GM12878 (cell line): ENCODE measurements at regions not wholly inside any gene's neighbourhood (a gene's known extent, or its start where the extent isn't known, plus 50 kb on each side); places are given as distances from the start of the nearest gene placed in this dataset.

ENCODE experiments used
- BRCA1 ChIP-seq: IDR thresholded peaks from 2 replicates; pipeline ENCODE4 v1.6.1; 2011; ENCODE audit warnings: low read depth, low read length, improper control_type of control experiment
- CEBPB ChIP-seq, 2 experiments: fragments of 150-350 bp in 1 of 2; IDR thresholded peaks; 2 replicates each; pipeline ENCODE4 v1.6.1; 2012 to 2014; ENCODE audit warnings: low read depth in 2 of 2, low read length in 2 of 2, borderline replicate concordance in 1 of 2, inconsistent platforms in 1 of 2
- HDAC6 ChIP-seq: fragments of 200-600 bp; sonication (generic); IDR thresholded peaks from one replicate; pipeline ENCODE4 v1.8.0; 2017; ENCODE audit warnings: antibody characterized with exemption; ENCODE audit not compliant: unreplicated experiment
- MEF2A ChIP-seq: IDR thresholded peaks from 2 replicates; pipeline ENCODE4 v1.6.1; 2011; ENCODE audit warnings: low read depth, mild to moderate bottlenecking, low read length, moderate library complexity; ENCODE audit not compliant: insufficient read depth
- MLLT1 ChIP-seq: fragments of 450-650 bp; IDR thresholded peaks from 2 replicates; pipeline ENCODE4 v1.6.1; 2016; ENCODE audit warnings: mild to moderate bottlenecking
- NBN ChIP-seq: fragments of 450-650 bp; IDR thresholded peaks from 2 replicates; pipeline ENCODE4 v1.6.1; 2016
- NFIC ChIP-seq: IDR thresholded peaks from 2 replicates; pipeline ENCODE4 v1.6.1; 2012; ENCODE audit warnings: low read depth, mild to moderate bottlenecking, inconsistent platforms, low read length, moderate library complexity
- NFYB ChIP-seq: IDR thresholded peaks from 2 replicates; pipeline ENCODE4 v1.6.1; 2011; ENCODE audit warnings: low read depth, mild to moderate bottlenecking, low read length, improper control_type of control experiment, moderate library complexity; ENCODE audit not compliant: insufficient read depth
- NR2C2 ChIP-seq: IDR thresholded peaks from 2 replicates; pipeline ENCODE4 v1.6.1; 2011; ENCODE audit warnings: borderline replicate concordance, low read depth; ENCODE audit not compliant: control insufficient read depth, insufficient read length
- PKNOX1 ChIP-seq: fragments of 450-650 bp; IDR thresholded peaks from 2 replicates; pipeline ENCODE4 v1.6.1; 2016; ENCODE audit warnings: mild to moderate bottlenecking
- PRDM15 ChIP-seq: fragments of 450-650 bp; formaldehyde crosslinking; IDR thresholded peaks from 2 replicates; pipeline ENCODE4 v1.4.0; 2020; ENCODE audit warnings: mild to moderate bottlenecking, moderate library complexity
- REST ChIP-seq: IDR thresholded peaks from 2 replicates; pipeline ENCODE4 v1.6.1; 2012; ENCODE audit warnings: mild to moderate bottlenecking, low read depth, low read length
- RUNX3 ChIP-seq: IDR thresholded peaks from 2 replicates; pipeline ENCODE4 v1.6.1; 2012; ENCODE audit warnings: low read length, inconsistent platforms
- TCF7 ChIP-seq: IDR thresholded peaks from 2 replicates; pipeline ENCODE4 v1.6.1; 2014; ENCODE audit warnings: antibody characterized with exemption, borderline replicate concordance
- ZBTB11 ChIP-seq: fragments of 450-650 bp; formaldehyde crosslinking; IDR thresholded peaks from 2 replicates; pipeline ENCODE4 v1.5.0; 2022; ENCODE audit warnings: mild to moderate bottlenecking, missing genetic modification characterization

GRCh38 chr11:112644410-112645131 lies 316.6 kb upstream of the NCAM1 start (continued):
- peak; percentile 39; the same call in 1 of the 2 replicates for TF ChIP-seq NFIC
- TF ChIP-seq REST, result no peak
- TF ChIP-seq CEBPB (IDR thresholded peaks at IDR 0.05; ENCODE audit: borderline replicate concordance in 1 of 2, low read depth in 2 of 2, low read length in 2 of 2), result no peak
- TF ChIP-seq PKNOX1, result peak; percentile 40; the same call in 1 of the 2 replicates
- no peak for TF ChIP-seq NFYB
- no peak for TF ChIP-seq ZBTB11 (CRISPR knock-in tag)
- TF ChIP-seq MEF2A, result no peak
- TF ChIP-seq TCF7, result no peak
- TF ChIP-seq HDAC6, result no peak
- TF ChIP-seq BRCA1, result no peak
- no peak for TF ChIP-seq PRDM15 (CRISPR knock-in tag)
- TF ChIP-seq RUNX3, result peak; percentile 88
- 0 out of 2 replicates have a peak, but pooled peaks have one; percentile 30 for TF ChIP-seq MLLT1
- no peak for TF ChIP-seq NR2C2
- TF ChIP-seq NBN, result 0 out of 2 replicates have a peak, but pooled peaks have one; percentile 33
